MCF 10A (cell line): ENCODE measurements at regions not wholly inside any gene's neighbourhood (a gene's known extent, or its start where the extent isn't known, plus 50 kb on each side); places are given as distances from the start of the nearest gene placed in this dataset.

ENCODE experiments used
- BruUV-seq: library from RNA; stranded (reverse); fragments of 400-500 nt; replicated peaks from 2 replicates; lab custom pipeline; 2021; lab: Mats Ljungman, UMichigan
- CTCF ChIA-PET: fragments of 300-600 bp; sonication (Branson Sonifier 250); formaldehyde crosslinking; extraction: SDS; loops from one replicate; lab custom pipeline; 2021; ENCODE audit warnings: antibody characterized with exemption, inconsistent platforms; lab: Yijun Ruan, JAX
- POLR2A ChIA-PET: fragments of 300-600, 350-650 bp; sonication (Branson Sonifier 250); formaldehyde crosslinking; extraction: SDS; loops from one replicate; lab custom pipeline; 2020; ENCODE audit warnings: antibody characterized with exemption, inconsistent platforms; lab: Yijun Ruan, JAX
- DNase-seq: peaks from one replicate; pipeline ENCODE4 v3.0.0-alpha.2; 2018; ENCODE audit not compliant: unreplicated experiment
- H3K27ac Mint-ChIP-seq: one replicate; pipeline ENCODE4 v1.8.0; 2022; ENCODE audit warnings: mild to moderate bottlenecking, low read depth, mixed read lengths; ENCODE audit not compliant: unreplicated experiment
- H3K27me3 Mint-ChIP-seq: one replicate; pipeline ENCODE4 v1.8.0; 2022; ENCODE audit warnings: mixed read lengths; ENCODE audit not compliant: insufficient read depth, unreplicated experiment
- H3K36me3 Mint-ChIP-seq: one replicate; pipeline ENCODE4 v1.8.0; 2022; ENCODE audit warnings: mild to moderate bottlenecking, moderate library complexity, mixed read lengths; ENCODE audit not compliant: insufficient read depth, unreplicated experiment
- H3K4me1 Mint-ChIP-seq: one replicate; pipeline ENCODE4 v1.8.0; 2022; ENCODE audit warnings: mixed read lengths; ENCODE audit not compliant: insufficient read depth, unreplicated experiment
- H3K4me3 Mint-ChIP-seq: one replicate; pipeline ENCODE4 v1.8.0; 2022; ENCODE audit warnings: mild to moderate bottlenecking, moderate library complexity, mixed read lengths; ENCODE audit not compliant: unreplicated experiment
- H3K9me3 Mint-ChIP-seq: one replicate; pipeline ENCODE4 v1.8.0; 2022; ENCODE audit warnings: mixed read lengths; ENCODE audit not compliant: unreplicated experiment
- intact Hi-C: fragments of 100-400 bp; cut with micrococcal nuclease; formaldehyde crosslinking; loops from 2 replicates; pipeline ENCODE4 v1.14.1; 2022
- TF ChIP-seq, protein P1 (sequence below): fragments of 200-600 bp; IDR thresholded peaks from one replicate; pipeline ENCODE4 v1.8.0; 2022; ENCODE audit warnings: antibody characterized with exemption, mild to moderate bottlenecking; ENCODE audit not compliant: unreplicated experiment

GRCh38 chr14:104384776-104385071 lies 194.8 kb upstream of the C14orf180 start:
- POLR2A ChIA-PET, result no interaction called here
- no TSS peak for BruUV-seq
- H3K4me3 Mint-ChIP-seq, result no peak overlapping the region

DNA sequence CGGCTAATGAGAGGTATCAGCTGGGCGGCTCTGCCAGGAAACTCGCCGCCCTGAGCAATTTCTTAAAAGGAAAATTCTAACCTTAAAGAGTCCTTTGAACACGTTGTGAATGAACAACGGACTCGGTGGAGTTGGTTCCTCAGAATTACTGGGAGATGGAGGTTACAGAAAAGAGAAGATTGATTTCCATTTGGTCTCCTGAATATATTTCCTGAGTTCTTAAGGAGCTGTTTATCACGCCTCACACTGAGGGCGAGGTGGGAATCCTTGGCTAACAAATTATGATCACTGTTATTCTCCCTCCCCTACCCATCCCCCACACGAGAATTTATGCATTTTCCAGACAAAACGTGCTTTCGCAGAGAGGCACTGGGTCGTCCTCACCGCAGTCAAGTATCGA lies 194.5 kb upstream of the C14orf180 start:
- Mint-ChIP-seq H3K27ac (no peak overlapping the region), H3K9me3 (peaks cover 8% of the 10 kb centered on the region), H3K27me3 (peaks cover 28% of the 10 kb centered on the region), H3K36me3 (no peaks in the 10 kb centered on the region), H3K4me3 (no peak overlapping the region), H3K4me1 (no peaks in the 10 kb centered on the region)
- ChIA-PET CTCF (no interaction called here), POLR2A (no interaction called here)
- no peak for DNase-seq
- no TSS peak for BruUV-seq
- TF ChIP-seq, protein P1, sequence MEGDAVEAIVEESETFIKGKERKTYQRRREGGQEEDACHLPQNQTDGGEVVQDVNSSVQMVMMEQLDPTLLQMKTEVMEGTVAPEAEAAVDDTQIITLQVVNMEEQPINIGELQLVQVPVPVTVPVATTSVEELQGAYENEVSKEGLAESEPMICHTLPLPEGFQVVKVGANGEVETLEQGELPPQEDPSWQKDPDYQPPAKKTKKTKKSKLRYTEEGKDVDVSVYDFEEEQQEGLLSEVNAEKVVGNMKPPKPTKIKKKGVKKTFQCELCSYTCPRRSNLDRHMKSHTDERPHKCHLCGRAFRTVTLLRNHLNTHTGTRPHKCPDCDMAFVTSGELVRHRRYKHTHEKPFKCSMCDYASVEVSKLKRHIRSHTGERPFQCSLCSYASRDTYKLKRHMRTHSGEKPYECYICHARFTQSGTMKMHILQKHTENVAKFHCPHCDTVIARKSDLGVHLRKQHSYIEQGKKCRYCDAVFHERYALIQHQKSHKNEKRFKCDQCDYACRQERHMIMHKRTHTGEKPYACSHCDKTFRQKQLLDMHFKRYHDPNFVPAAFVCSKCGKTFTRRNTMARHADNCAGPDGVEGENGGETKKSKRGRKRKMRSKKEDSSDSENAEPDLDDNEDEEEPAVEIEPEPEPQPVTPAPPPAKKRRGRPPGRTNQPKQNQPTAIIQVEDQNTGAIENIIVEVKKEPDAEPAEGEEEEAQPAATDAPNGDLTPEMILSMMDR, result no peak
- intact Hi-C loops, result no loop called here

More at GRCh38 chr14:104384776-104385071, 194.8 kb upstream of the C14orf180 start:
- CTCF ChIA-PET, result no interaction called here
- H3K36me3 Mint-ChIP-seq, result no peaks in the 10 kb centered on the region
- H3K4me1 Mint-ChIP-seq, result no peaks in the 10 kb centered on the region
- no peak for DNase-seq
- peaks cover 28% of the 10 kb centered on the region for H3K27me3 Mint-ChIP-seq
- TF ChIP-seq, protein P1, result no peak
- H3K9me3 Mint-ChIP-seq, result peaks cover 8% of the 10 kb centered on the region
- intact Hi-C loops, result no loop called here
- H3K27ac Mint-ChIP-seq, result no peak overlapping the region

- H3K36me3 Mint-ChIP-seq, result no peaks in the 10 kb centered on the region
- POLR2A ChIA-PET, result no interaction called here
These were observed 193.9 kb upstream of the C14orf180 start for GRCh38 chr14:104385531-104386101.

GRCh38 chr14:104386151-104386841 lies 193.3 kb upstream of the C14orf180 start:
- Mint-ChIP-seq H3K9me3 (peaks cover 4% of the 10 kb centered on the region), H3K36me3 (no peaks in the 10 kb centered on the region), H3K27ac (no peak overlapping the region), H3K4me1 (no peaks in the 10 kb centered on the region), H3K4me3 (no peak overlapping the region), H3K27me3 (peaks cover 22% of the 10 kb centered on the region)
- DNase-seq, result no peak
- TF ChIP-seq, protein P1, result no peak
- intact Hi-C loops, result no loop called here
- no TSS peak for BruUV-seq
- CTCF ChIA-PET, result interaction anchor here (0.6 kb wide), 1 partner anchor 191 kb away, joined by 4 read pairs; no protein-coding TSS in a partner anchor
- POLR2A ChIA-PET, result no interaction called here

More at GRCh38 chr14:104385531-104386101, 193.9 kb upstream of the C14orf180 start:
- H3K4me1 Mint-ChIP-seq, result no peaks in the 10 kb centered on the region
- TF ChIP-seq, protein P1, result no peak
- intact Hi-C loops, result no loop called here
- no peak for DNase-seq
- no TSS peak for BruUV-seq
- no peak overlapping the region for H3K27ac Mint-ChIP-seq
- CTCF ChIA-PET, result interaction anchor here (0.6 kb wide), 1 partner anchor 192 kb away, joined by 4 read pairs; no protein-coding TSS in a partner anchor
- peaks cover 8% of the 10 kb centered on the region for H3K9me3 Mint-ChIP-seq
- H3K27me3 Mint-ChIP-seq, result peaks cover 28% of the 10 kb centered on the region
- no peak overlapping the region for H3K4me3 Mint-ChIP-seq
